ENCODE measurements at regions not wholly inside any gene's neighbourhood (a gene's known extent, or its start where the extent isn't known, plus 50 kb on each side); places are given as distances from the start of the nearest gene placed in this dataset.

- no peak overlapping the region for H3K4ac ChIP-seq (ENCODE audit: low read depth in 1 of 2, low read length in 2 of 2)
- no peaks in the 10 kb centered on the region for H3K79me1 ChIP-seq (replicated peaks; ENCODE audit: low read length, poor library complexity, severe bottlenecking)
- H3K36me3 ChIP-seq (ENCODE audit: control insufficient read depth in 1 of 2, insufficient read depth in 2 of 2, low read depth in 1 of 2, low read length in 2 of 2), result no peaks in the 10 kb centered on the region
- DNase-seq, result no peak
- no peak overlapping the region for H3K14ac ChIP-seq (ENCODE audit: low read length in 2 of 2)
- no peak overlapping the region for H2AK5ac ChIP-seq (ENCODE audit: low read length, severe bottlenecking)
- H3K18ac ChIP-seq (ENCODE audit: low read depth in 1 of 2, low read length in 2 of 2), result no peak overlapping the region
- no peak overlapping the region for H3K23ac ChIP-seq (ENCODE audit: low read length in 2 of 2)
- H2BK12ac ChIP-seq (ENCODE audit: low read length in 2 of 2), result no peak overlapping the region
- H3K9me3 ChIP-seq (ENCODE audit: control insufficient read depth, low read length), result no peaks in the 10 kb centered on the region
- no peak overlapping the region for H4K8ac ChIP-seq (ENCODE audit: low read length)
- no peak overlapping the region for H2AFZ ChIP-seq (ENCODE audit: low read depth, low read length)
- no CpG with 5 or more reads among the region's 2 CpGs for WGBS
- H3K27ac ChIP-seq (ENCODE audit: low read length, poor library complexity, severe bottlenecking), result no peak overlapping the region
- H3K27me3 ChIP-seq (ENCODE audit: control insufficient read depth in 1 of 2, insufficient read depth in 1 of 2, low read length in 2 of 2), result no peaks in the 10 kb centered on the region
- no peak overlapping the region for H2BK5ac ChIP-seq (ENCODE audit: low read depth, low read length, poor library complexity, severe bottlenecking)
- no peak overlapping the region for H2BK120ac ChIP-seq (ENCODE audit: low read depth, low read length)
- H3K4me2 ChIP-seq (ENCODE audit: low read length, poor library complexity, severe bottlenecking), result no peak overlapping the region
- H3K4me3 ChIP-seq (ENCODE audit: insufficient read depth in 1 of 2, low read depth in 1 of 2, low read length in 2 of 2), result no peak overlapping the region
- H3K4me1 ChIP-seq (ENCODE audit: control insufficient read depth, insufficient read depth, low read depth, low read length), result no peaks in the 10 kb centered on the region
- no peak overlapping the region for H2BK15ac ChIP-seq (ENCODE audit: low read depth, poor library complexity, severe bottlenecking)
- no peak overlapping the region for H3K9ac ChIP-seq (ENCODE audit: low read length)
- H4K91ac ChIP-seq (ENCODE audit: low read length), result no peak overlapping the region
Observed at GRCh38 chr20:1722513-1723050, 65.0 kb upstream of the SIRPG start.

- no peak overlapping the region for H3K14ac ChIP-seq (ENCODE audit: low read length in 2 of 2)
- no peak for DNase-seq
- no peak overlapping the region for H3K4me2 ChIP-seq (ENCODE audit: low read length, poor library complexity, severe bottlenecking)
- no peak overlapping the region for H3K23ac ChIP-seq (ENCODE audit: low read length in 2 of 2)
- H3K18ac ChIP-seq (ENCODE audit: low read depth in 1 of 2, low read length in 2 of 2), result no peak overlapping the region
- H4K91ac ChIP-seq (ENCODE audit: low read length), result no peak overlapping the region
- no peak overlapping the region for H2BK120ac ChIP-seq (ENCODE audit: low read depth, low read length)
- no peaks in the 10 kb centered on the region for H3K9me3 ChIP-seq (ENCODE audit: control insufficient read depth, low read length)
- H2BK15ac ChIP-seq (ENCODE audit: low read depth, poor library complexity, severe bottlenecking), result no peak overlapping the region
- no peak overlapping the region for H2BK5ac ChIP-seq (ENCODE audit: low read depth, low read length, poor library complexity, severe bottlenecking)
- no peak overlapping the region for H2AFZ ChIP-seq (ENCODE audit: low read depth, low read length)
- no peaks in the 10 kb centered on the region for H3K36me3 ChIP-seq (ENCODE audit: control insufficient read depth in 1 of 2, insufficient read depth in 2 of 2, low read depth in 1 of 2, low read length in 2 of 2)
- H3K27me3 ChIP-seq (ENCODE audit: control insufficient read depth in 1 of 2, insufficient read depth in 1 of 2, low read length in 2 of 2), result no peaks in the 10 kb centered on the region
- H4K8ac ChIP-seq (ENCODE audit: low read length), result no peak overlapping the region
- 57% methylated on average over 4 of the region's 6 CpGs for WGBS
- no peak overlapping the region for H2BK12ac ChIP-seq (ENCODE audit: low read length in 2 of 2)
- no peak overlapping the region for H3K9ac ChIP-seq (ENCODE audit: low read length)
- H3K4me1 ChIP-seq (ENCODE audit: control insufficient read depth, insufficient read depth, low read depth, low read length), result no peaks in the 10 kb centered on the region
- no peak overlapping the region for H3K4ac ChIP-seq (ENCODE audit: low read depth in 1 of 2, low read length in 2 of 2)
- no peak overlapping the region for H2AK5ac ChIP-seq (ENCODE audit: low read length, severe bottlenecking)
- H3K79me1 ChIP-seq (replicated peaks; ENCODE audit: low read length, poor library complexity, severe bottlenecking), result no peaks in the 10 kb centered on the region
- H3K27ac ChIP-seq (ENCODE audit: low read length, poor library complexity, severe bottlenecking), result no peak overlapping the region
- H3K4me3 ChIP-seq (ENCODE audit: insufficient read depth in 1 of 2, low read depth in 1 of 2, low read length in 2 of 2), result no peak overlapping the region
Observed at GRCh38 chr20:1721687-1722512, 64.3 kb upstream of the SIRPG start.

GRCh38 chr20:1720845-1721475 is 63.4 kb upstream of the SIRPG start:
- WGBS, result 52% methylated on average over 5 of the region's 5 CpGs
- no peaks in the 10 kb centered on the region for H3K27me3 ChIP-seq (ENCODE audit: control insufficient read depth in 1 of 2, insufficient read depth in 1 of 2, low read length in 2 of 2)
- no peak overlapping the region for H4K8ac ChIP-seq (ENCODE audit: low read length)
- no peaks in the 10 kb centered on the region for H3K4me1 ChIP-seq (ENCODE audit: control insufficient read depth, insufficient read depth, low read depth, low read length)
- H3K14ac ChIP-seq (ENCODE audit: low read length in 2 of 2), result no peak overlapping the region
- H3K23ac ChIP-seq (ENCODE audit: low read length in 2 of 2), result no peak overlapping the region
- H2BK120ac ChIP-seq (ENCODE audit: low read depth, low read length), result no peak overlapping the region
- no peak overlapping the region for H2BK12ac ChIP-seq (ENCODE audit: low read length in 2 of 2)
- no peak overlapping the region for H2BK15ac ChIP-seq (ENCODE audit: low read depth, poor library complexity, severe bottlenecking)
- no peak overlapping the region for H2BK5ac ChIP-seq (ENCODE audit: low read depth, low read length, poor library complexity, severe bottlenecking)
- H3K9me3 ChIP-seq (ENCODE audit: control insufficient read depth, low read length), result no peaks in the 10 kb centered on the region
- no peak overlapping the region for H3K9ac ChIP-seq (ENCODE audit: low read length)
- no peak overlapping the region for H2AK5ac ChIP-seq (ENCODE audit: low read length, severe bottlenecking)
- H3K36me3 ChIP-seq (ENCODE audit: control insufficient read depth in 1 of 2, insufficient read depth in 2 of 2, low read depth in 1 of 2, low read length in 2 of 2), result no peaks in the 10 kb centered on the region
- no peak overlapping the region for H3K18ac ChIP-seq (ENCODE audit: low read depth in 1 of 2, low read length in 2 of 2)
- no peak overlapping the region for H3K4me3 ChIP-seq (ENCODE audit: insufficient read depth in 1 of 2, low read depth in 1 of 2, low read length in 2 of 2)
- H3K4ac ChIP-seq (ENCODE audit: low read depth in 1 of 2, low read length in 2 of 2), result no peak overlapping the region
- no peak overlapping the region for H4K91ac ChIP-seq (ENCODE audit: low read length)
- no peak for DNase-seq
- H3K27ac ChIP-seq (ENCODE audit: low read length, poor library complexity, severe bottlenecking), result no peak overlapping the region
- no peak overlapping the region for H3K4me2 ChIP-seq (ENCODE audit: low read length, poor library complexity, severe bottlenecking)
- no peaks in the 10 kb centered on the region for H3K79me1 ChIP-seq (replicated peaks; ENCODE audit: low read length, poor library complexity, severe bottlenecking)
- no peak overlapping the region for H2AFZ ChIP-seq (ENCODE audit: low read depth, low read length)

- H3K27ac ChIP-seq (ENCODE audit: low read length, poor library complexity, severe bottlenecking), result no peak overlapping the region
- no peak overlapping the region for H2AK5ac ChIP-seq (ENCODE audit: low read length, severe bottlenecking)
- H3K14ac ChIP-seq (ENCODE audit: low read length in 2 of 2), result no peak overlapping the region
- H3K4me2 ChIP-seq (ENCODE audit: low read length, poor library complexity, severe bottlenecking), result no peak overlapping the region
- no peaks in the 10 kb centered on the region for H3K27me3 ChIP-seq (ENCODE audit: control insufficient read depth in 1 of 2, insufficient read depth in 1 of 2, low read length in 2 of 2)
- H3K4me1 ChIP-seq (ENCODE audit: control insufficient read depth, insufficient read depth, low read depth, low read length), result no peaks in the 10 kb centered on the region
- H3K9ac ChIP-seq (ENCODE audit: low read length), result peak overlapping the region; percentile 53
- no peak overlapping the region for H3K18ac ChIP-seq (ENCODE audit: low read depth in 1 of 2, low read length in 2 of 2)
- H3K4me3 ChIP-seq (ENCODE audit: insufficient read depth in 1 of 2, low read depth in 1 of 2, low read length in 2 of 2), result no peak overlapping the region
- no peak overlapping the region for H2BK120ac ChIP-seq (ENCODE audit: low read depth, low read length)
- no peak overlapping the region for H2BK5ac ChIP-seq (ENCODE audit: low read depth, low read length, poor library complexity, severe bottlenecking)
- H2BK15ac ChIP-seq (ENCODE audit: low read depth, poor library complexity, severe bottlenecking), result no peak overlapping the region
- no peak overlapping the region for H3K4ac ChIP-seq (ENCODE audit: low read depth in 1 of 2, low read length in 2 of 2)
- no peaks in the 10 kb centered on the region for H3K36me3 ChIP-seq (ENCODE audit: control insufficient read depth in 1 of 2, insufficient read depth in 2 of 2, low read depth in 1 of 2, low read length in 2 of 2)
- H2BK12ac ChIP-seq (ENCODE audit: low read length in 2 of 2), result no peak overlapping the region
- no peak overlapping the region for H3K23ac ChIP-seq (ENCODE audit: low read length in 2 of 2)
- H3K9me3 ChIP-seq (ENCODE audit: control insufficient read depth, low read length), result no peaks in the 10 kb centered on the region
- DNase-seq, result no peak
- H4K8ac ChIP-seq (ENCODE audit: low read length), result no peak overlapping the region
- H2AFZ ChIP-seq (ENCODE audit: low read depth, low read length), result no peak overlapping the region
- no peak overlapping the region for H4K91ac ChIP-seq (ENCODE audit: low read length)
- WGBS, result 93% methylated on average over 2 of the region's 4 CpGs
- no peaks in the 10 kb centered on the region for H3K79me1 ChIP-seq (replicated peaks; ENCODE audit: low read length, poor library complexity, severe bottlenecking)
Observed at GRCh38 chr20:1720226-1720625, 62.6 kb upstream of the SIRPG start.

Data from mesenchymal stem cell (in vitro differentiated cells and primary cell).